ENCODE measurements at regions not wholly inside any gene's neighbourhood (a gene's known extent, or its start where the extent isn't known, plus 50 kb on each side); places are given as distances from the start of the nearest gene placed in this dataset.

DNA sequence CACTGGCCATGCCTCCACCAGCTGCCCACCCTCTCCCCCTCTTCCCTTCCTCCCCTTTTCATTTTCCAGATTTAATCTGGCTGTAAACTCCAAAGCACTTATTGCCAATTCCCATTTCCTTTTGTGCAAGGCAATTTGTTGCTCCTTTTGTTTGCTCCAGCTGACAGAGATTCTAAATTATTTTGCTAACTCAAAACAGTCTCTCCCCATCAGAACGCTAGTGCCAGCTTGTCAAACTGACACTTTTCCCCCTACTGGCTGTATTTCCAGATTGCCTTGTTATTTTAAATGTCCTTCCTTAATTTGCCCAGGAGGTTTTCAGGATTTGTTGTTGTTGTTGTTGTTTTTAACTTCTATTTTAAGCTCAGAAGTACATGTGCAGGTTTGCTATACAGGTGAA is 57.0 kb upstream of the PAK1 start:
- no peak for TF ChIP-seq MAZ (IDR thresholded peaks at IDR 0.05; ENCODE audit: borderline replicate concordance, low read depth, low read length)
- no peak for TF ChIP-seq FOS (IDR thresholded peaks at IDR 0.05; ENCODE audit: low read depth, low read length)
- TF ChIP-seq, protein P1, sequence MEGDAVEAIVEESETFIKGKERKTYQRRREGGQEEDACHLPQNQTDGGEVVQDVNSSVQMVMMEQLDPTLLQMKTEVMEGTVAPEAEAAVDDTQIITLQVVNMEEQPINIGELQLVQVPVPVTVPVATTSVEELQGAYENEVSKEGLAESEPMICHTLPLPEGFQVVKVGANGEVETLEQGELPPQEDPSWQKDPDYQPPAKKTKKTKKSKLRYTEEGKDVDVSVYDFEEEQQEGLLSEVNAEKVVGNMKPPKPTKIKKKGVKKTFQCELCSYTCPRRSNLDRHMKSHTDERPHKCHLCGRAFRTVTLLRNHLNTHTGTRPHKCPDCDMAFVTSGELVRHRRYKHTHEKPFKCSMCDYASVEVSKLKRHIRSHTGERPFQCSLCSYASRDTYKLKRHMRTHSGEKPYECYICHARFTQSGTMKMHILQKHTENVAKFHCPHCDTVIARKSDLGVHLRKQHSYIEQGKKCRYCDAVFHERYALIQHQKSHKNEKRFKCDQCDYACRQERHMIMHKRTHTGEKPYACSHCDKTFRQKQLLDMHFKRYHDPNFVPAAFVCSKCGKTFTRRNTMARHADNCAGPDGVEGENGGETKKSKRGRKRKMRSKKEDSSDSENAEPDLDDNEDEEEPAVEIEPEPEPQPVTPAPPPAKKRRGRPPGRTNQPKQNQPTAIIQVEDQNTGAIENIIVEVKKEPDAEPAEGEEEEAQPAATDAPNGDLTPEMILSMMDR (conservative IDR thresholded peaks at IDR 0.05; ENCODE audit: low read depth, low read length): no peak
- no peak for TF ChIP-seq BHLHE40 (IDR thresholded peaks at IDR 0.05; ENCODE audit: low read depth, low read length)
